ENCODE measurements at regions not wholly inside any gene's neighbourhood (a gene's known extent, or its start where the extent isn't known, plus 50 kb on each side); places are given as distances from the start of the nearest gene placed in this dataset.

DNA sequence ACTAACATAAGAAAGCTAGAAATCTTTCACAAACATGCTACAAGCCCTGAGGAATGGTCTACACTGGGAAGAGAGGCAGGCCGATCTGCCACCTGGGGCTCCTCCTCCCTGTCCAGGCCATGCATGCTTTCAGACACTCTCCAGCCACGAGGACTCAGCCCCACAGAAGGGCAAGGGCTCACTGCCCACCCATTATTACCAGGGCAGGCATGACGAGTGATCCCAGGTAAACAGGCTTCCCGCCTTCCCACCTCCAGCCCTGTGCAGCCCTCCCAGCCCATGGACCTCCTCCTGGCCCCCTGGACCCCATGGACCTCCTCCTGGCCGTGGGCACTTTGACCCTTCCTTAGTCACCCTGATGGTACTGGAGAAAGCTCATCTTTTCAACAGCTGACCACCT lies 75.8 kb upstream of the TEX51 start (continued):
- TF ChIP-seq, protein P1, sequence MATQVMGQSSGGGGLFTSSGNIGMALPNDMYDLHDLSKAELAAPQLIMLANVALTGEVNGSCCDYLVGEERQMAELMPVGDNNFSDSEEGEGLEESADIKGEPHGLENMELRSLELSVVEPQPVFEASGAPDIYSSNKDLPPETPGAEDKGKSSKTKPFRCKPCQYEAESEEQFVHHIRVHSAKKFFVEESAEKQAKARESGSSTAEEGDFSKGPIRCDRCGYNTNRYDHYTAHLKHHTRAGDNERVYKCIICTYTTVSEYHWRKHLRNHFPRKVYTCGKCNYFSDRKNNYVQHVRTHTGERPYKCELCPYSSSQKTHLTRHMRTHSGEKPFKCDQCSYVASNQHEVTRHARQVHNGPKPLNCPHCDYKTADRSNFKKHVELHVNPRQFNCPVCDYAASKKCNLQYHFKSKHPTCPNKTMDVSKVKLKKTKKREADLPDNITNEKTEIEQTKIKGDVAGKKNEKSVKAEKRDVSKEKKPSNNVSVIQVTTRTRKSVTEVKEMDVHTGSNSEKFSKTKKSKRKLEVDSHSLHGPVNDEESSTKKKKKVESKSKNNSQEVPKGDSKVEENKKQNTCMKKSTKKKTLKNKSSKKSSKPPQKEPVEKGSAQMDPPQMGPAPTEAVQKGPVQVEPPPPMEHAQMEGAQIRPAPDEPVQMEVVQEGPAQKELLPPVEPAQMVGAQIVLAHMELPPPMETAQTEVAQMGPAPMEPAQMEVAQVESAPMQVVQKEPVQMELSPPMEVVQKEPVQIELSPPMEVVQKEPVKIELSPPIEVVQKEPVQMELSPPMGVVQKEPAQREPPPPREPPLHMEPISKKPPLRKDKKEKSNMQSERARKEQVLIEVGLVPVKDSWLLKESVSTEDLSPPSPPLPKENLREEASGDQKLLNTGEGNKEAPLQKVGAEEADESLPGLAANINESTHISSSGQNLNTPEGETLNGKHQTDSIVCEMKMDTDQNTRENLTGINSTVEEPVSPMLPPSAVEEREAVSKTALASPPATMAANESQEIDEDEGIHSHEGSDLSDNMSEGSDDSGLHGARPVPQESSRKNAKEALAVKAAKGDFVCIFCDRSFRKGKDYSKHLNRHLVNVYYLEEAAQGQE (IDR thresholded peaks at IDR 0.05), result no peak
- no peak for TF ChIP-seq HOXA7 (CRISPR knock-in tag; IDR thresholded peaks at IDR 0.05)
- no peak for TF ChIP-seq EHMT2 (IDR thresholded peaks at IDR 0.05; ENCODE audit: low read depth)
- TF ChIP-seq POLR2AphosphoS2 (conservative IDR thresholded peaks at IDR 0.05; ENCODE audit: low read length), result no peak
- TF ChIP-seq ZFP36 (IDR thresholded peaks at IDR 0.05; ENCODE audit: borderline replicate concordance, partially characterized antibody), result no peak
- no peak for TF ChIP-seq MAZ (IDR thresholded peaks at IDR 0.05; ENCODE audit: borderline replicate concordance, low read depth, low read length)
- no peak for TF ChIP-seq KDM1A (IDR thresholded peaks at IDR 0.05; ENCODE audit: low read depth)
- TF ChIP-seq ZC3H11A (IDR thresholded peaks at IDR 0.05), result no peak
- TF ChIP-seq, protein P2, sequence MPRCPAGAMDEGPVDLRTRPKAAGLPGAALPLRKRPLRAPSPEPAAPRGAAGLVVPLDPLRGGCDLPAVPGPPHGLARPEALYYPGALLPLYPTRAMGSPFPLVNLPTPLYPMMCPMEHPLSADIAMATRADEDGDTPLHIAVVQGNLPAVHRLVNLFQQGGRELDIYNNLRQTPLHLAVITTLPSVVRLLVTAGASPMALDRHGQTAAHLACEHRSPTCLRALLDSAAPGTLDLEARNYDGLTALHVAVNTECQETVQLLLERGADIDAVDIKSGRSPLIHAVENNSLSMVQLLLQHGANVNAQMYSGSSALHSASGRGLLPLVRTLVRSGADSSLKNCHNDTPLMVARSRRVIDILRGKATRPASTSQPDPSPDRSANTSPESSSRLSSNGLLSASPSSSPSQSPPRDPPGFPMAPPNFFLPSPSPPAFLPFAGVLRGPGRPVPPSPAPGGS (IDR thresholded peaks at IDR 0.05), result no peak
- TF ChIP-seq, protein P3, sequence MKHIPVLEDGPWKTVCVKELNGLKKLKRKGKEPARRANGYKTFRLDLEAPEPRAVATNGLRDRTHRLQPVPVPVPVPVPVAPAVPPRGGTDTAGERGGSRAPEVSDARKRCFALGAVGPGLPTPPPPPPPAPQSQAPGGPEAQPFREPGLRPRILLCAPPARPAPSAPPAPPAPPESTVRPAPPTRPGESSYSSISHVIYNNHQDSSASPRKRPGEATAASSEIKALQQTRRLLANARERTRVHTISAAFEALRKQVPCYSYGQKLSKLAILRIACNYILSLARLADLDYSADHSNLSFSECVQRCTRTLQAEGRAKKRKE (CRISPR knock-in tag; IDR thresholded peaks at IDR 0.05; ENCODE audit: low read depth), result no peak
- no peak for TF ChIP-seq FOSB (CRISPR knock-in tag; IDR thresholded peaks at IDR 0.05)
- no peak for TF ChIP-seq SREBF2 (IDR thresholded peaks at IDR 0.05)
- no peak for TF ChIP-seq SMC3 (IDR thresholded peaks at IDR 0.05)

DNA sequence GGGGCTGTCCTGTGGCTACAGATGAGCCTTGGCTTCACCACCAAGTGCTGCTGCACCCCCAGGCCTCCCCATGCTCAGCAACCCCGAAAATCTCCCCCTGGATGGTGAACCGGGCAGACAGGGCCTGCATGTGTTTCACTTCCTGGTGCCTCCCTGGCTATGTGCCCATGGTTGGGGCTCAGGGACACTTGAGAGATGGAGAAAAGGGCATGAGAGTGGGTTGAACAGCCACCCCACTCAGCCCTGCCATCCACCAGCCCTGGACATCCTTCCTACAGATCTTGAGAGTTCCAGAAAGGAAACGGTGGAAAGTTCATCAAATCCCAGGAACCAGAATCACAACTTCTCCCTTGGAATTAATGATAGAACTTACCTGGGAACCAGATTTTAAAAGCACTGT lies 74.7 kb upstream of the TEX51 start:
- DNase-seq (ENCODE audit: low read depth in 1 of 2, low spot score in 1 of 2), result no peak
- no peaks in the 10 kb centered on the region for H3K9me3 ChIP-seq
- no peak for TF ChIP-seq HOXB13 (CRISPR knock-in tag; IDR thresholded peaks at IDR 0.05; ENCODE audit: low read depth)
- no peak for TF ChIP-seq ZFP36 (IDR thresholded peaks at IDR 0.05; ENCODE audit: borderline replicate concordance, partially characterized antibody)
- no peak for TF ChIP-seq CHD4 (IDR thresholded peaks at IDR 0.05; ENCODE audit: borderline replicate concordance)
- no peak for TF ChIP-seq ZNF302 (CRISPR knock-in tag; IDR thresholded peaks at IDR 0.05)
- no peak for TF ChIP-seq MYC (IDR thresholded peaks at IDR 0.05; ENCODE audit: borderline replicate concordance, low read length)
- TF ChIP-seq HOXA7 (CRISPR knock-in tag; IDR thresholded peaks at IDR 0.05), result no peak
- no peak for TF ChIP-seq KDM5A (IDR thresholded peaks at IDR 0.05)
- TF ChIP-seq, protein P4, sequence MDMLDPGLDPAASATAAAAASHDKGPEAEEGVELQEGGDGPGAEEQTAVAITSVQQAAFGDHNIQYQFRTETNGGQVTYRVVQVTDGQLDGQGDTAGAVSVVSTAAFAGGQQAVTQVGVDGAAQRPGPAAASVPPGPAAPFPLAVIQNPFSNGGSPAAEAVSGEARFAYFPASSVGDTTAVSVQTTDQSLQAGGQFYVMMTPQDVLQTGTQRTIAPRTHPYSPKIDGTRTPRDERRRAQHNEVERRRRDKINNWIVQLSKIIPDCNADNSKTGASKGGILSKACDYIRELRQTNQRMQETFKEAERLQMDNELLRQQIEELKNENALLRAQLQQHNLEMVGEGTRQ (IDR thresholded peaks at IDR 0.05), result no peak
- TF ChIP-seq EHMT2 (IDR thresholded peaks at IDR 0.05; ENCODE audit: low read depth), result no peak
- TF ChIP-seq FOSL2 (IDR thresholded peaks at IDR 0.05), result no peak
- TF ChIP-seq FOSL2 (CRISPR knock-in tag; IDR thresholded peaks at IDR 0.05), result no peak
- TF ChIP-seq EHF (CRISPR knock-in tag; IDR thresholded peaks at IDR 0.05), result no peak
- no peak for TF ChIP-seq RFX5 (IDR thresholded peaks at IDR 0.05)

More for the DNA sequence above, 74.7 kb upstream of the TEX51 start:
- no peak overlapping the region for H3K4me2 ChIP-seq
- POLR2A ChIA-PET, result no interaction called here
- CTCF ChIA-PET, result no interaction called here
- H3K4me1 ChIP-seq, result no peaks in the 10 kb centered on the region
- FAIRE-seq (no peak), ATAC-seq (no peak)
- H3K4me3 ChIP-seq, result no peak overlapping the region
- H3K27ac ChIP-seq, result no peak overlapping the region
- 6% methylated on average over 1 of the region's 3 CpGs for WGBS (ENCODE audit: missing lambda C conversion rate)
